CD14-positive monocyte (primary cell): ENCODE measurements at regions not wholly inside any gene's neighbourhood (a gene's known extent, or its start where the extent isn't known, plus 50 kb on each side); places are given as distances from the start of the nearest gene placed in this dataset.
A peak's percentile ranks its signal among the peaks of the same experiment; 100 is the strongest.

Experiments
- DNase-seq, 3 donors: peaks; one replicate each; pipeline ENCODE4 v3.0.0-alpha.2; 2011 to 2022
- H2AFZ ChIP-seq: 2 replicates; pipeline ENCODE4 v1.6.0; 2012; ENCODE audit warnings: mild to moderate bottlenecking, low read depth, low read length, inconsistent platforms; ENCODE audit not compliant: insufficient read depth, poor library complexity, severe bottlenecking
- H3K27ac ChIP-seq, 2 donors: 1 replicate in 1 of 2; 2 replicates in 1 of 2; pipeline ENCODE4 v1.5.1; 2012 to 2013; ENCODE audit warnings: low read length in 2 of 2, control low read depth in 1 of 2, inconsistent platforms in 1 of 2, low read depth in 1 of 2, mild to moderate bottlenecking in 1 of 2
- H3K27me3 ChIP-seq, 2 donors: one replicate each; pipeline versions ENCODE4 v1.6.0 to v1.6.1; 2011 to 2013; ENCODE audit warnings: low read length in 2 of 2; ENCODE audit not compliant: control insufficient read depth in 2 of 2, insufficient read depth in 2 of 2
- H3K36me3 ChIP-seq, 2 donors: replicated peaks in 1 of 2; 1 replicate in 1 of 2; 2 replicates in 1 of 2; pipeline versions ENCODE4 v1.5.1 to v1.6.1; 2012 to 2013; ENCODE audit warnings: low read length in 2 of 2, control low read depth in 1 of 2, inconsistent platforms in 1 of 2, mild to moderate bottlenecking in 1 of 2; ENCODE audit not compliant: insufficient read depth in 2 of 2, control insufficient read depth in 1 of 2
- H3K4me1 ChIP-seq, 2 donors: 1 replicate in 1 of 2; 2 replicates in 1 of 2; pipeline versions ENCODE4 v1.5.1 to v1.6.1; 2012 to 2013; ENCODE audit warnings: low read length in 2 of 2, control low read depth in 1 of 2, inconsistent platforms in 1 of 2, mild to moderate bottlenecking in 1 of 2, moderate library complexity in 1 of 2; ENCODE audit not compliant: insufficient read depth in 2 of 2, control insufficient read depth in 1 of 2
- H3K4me2 ChIP-seq: replicated peaks from 2 replicates; pipeline ENCODE3; 2012; ENCODE audit warnings: low read length, moderate library complexity, mild to moderate bottlenecking; ENCODE audit not compliant: poor library complexity, severe bottlenecking; ENCODE audit errors: extremely low read depth
- H3K4me3 ChIP-seq, 3 experiments: fragments of 200-600 bp in 1 of 3; sonication (generic) in 1 of 3; replicated peaks in 1 of 3; 1 replicate in 2 of 3; 2 replicates in 1 of 3; pipeline ENCODE4 v1.5.1; 2011 to 2013; ENCODE audit warnings: low read length in 3 of 3, mild to moderate bottlenecking in 3 of 3, control low read depth in 2 of 3, low read depth in 2 of 3, inconsistent platforms in 1 of 3, moderate library complexity in 1 of 3
- H3K79me2 ChIP-seq: 2 replicates; pipeline ENCODE4 v1.6.0; 2012; ENCODE audit warnings: mild to moderate bottlenecking, control low read depth, inconsistent platforms, low read length, moderate library complexity; ENCODE audit not compliant: insufficient read depth
- H3K9ac ChIP-seq: 2 replicates; pipeline ENCODE4 v1.6.0; 2017; ENCODE audit warnings: low read length, mild to moderate bottlenecking; ENCODE audit not compliant: insufficient read depth, poor library complexity, severe bottlenecking
- H3K9me3 ChIP-seq, 2 donors: replicated peaks in 1 of 2; 1 replicate in 1 of 2; 2 replicates in 1 of 2; pipeline versions ENCODE4 v1.5.1 to v1.6.1; 2012 to 2013; ENCODE audit warnings: low read length in 2 of 2, control low read depth in 1 of 2; ENCODE audit not compliant: control insufficient read depth in 1 of 2, insufficient read depth in 1 of 2
- H4K20me1 ChIP-seq: 2 replicates; pipeline ENCODE4 v1.6.0; 2012; ENCODE audit warnings: mild to moderate bottlenecking, low read length, control low read depth, moderate library complexity; ENCODE audit not compliant: insufficient read depth
- H3K27ac Mint-ChIP-seq, 7 donors: one replicate each; pipeline ENCODE4 v1.8.0; 2020; ENCODE audit warnings: mild to moderate bottlenecking in 7 of 7, mixed read lengths in 7 of 7, moderate library complexity in 6 of 7, inconsistent platforms in 2 of 7
- H3K27me3 Mint-ChIP-seq, 3 donors: one replicate each; pipeline ENCODE4 v1.8.0; 2021 to 2022; ENCODE audit warnings: low read depth in 3 of 3, mild to moderate bottlenecking in 3 of 3, mixed read lengths in 3 of 3, moderate library complexity in 3 of 3, inconsistent platforms in 1 of 3
- H3K36me3 Mint-ChIP-seq, 2 donors: one replicate each; pipeline ENCODE4 v1.8.0; 2020; ENCODE audit warnings: mixed read lengths in 2 of 2, inconsistent platforms in 1 of 2, mild to moderate bottlenecking in 1 of 2
- H3K4me1 Mint-ChIP-seq: one replicate; pipeline ENCODE4 v1.8.0; 2020; ENCODE audit warnings: mild to moderate bottlenecking, mixed read lengths
- H3K4me3 Mint-ChIP-seq, 2 donors: one replicate each; pipeline ENCODE4 v1.8.0; 2020; ENCODE audit warnings: mild to moderate bottlenecking in 2 of 2, mixed read lengths in 2 of 2, moderate library complexity in 1 of 2
- H3K9me3 Mint-ChIP-seq, 7 donors: one replicate each; pipeline ENCODE4 v1.8.0; 2020 to 2022; ENCODE audit warnings: mixed read lengths in 7 of 7, mild to moderate bottlenecking in 6 of 7, moderate library complexity in 6 of 7, inconsistent platforms in 2 of 7
- CTCF ChIP-seq: fragments of 200-600 bp; IDR thresholded peaks from one replicate; pipeline ENCODE4 v1.8.0; 2022; ENCODE audit warnings: antibody characterized with exemption, mild to moderate bottlenecking
- WGBS: methylation state at CpG from one replicate; pipeline ENCODE4 v1.1.5; 2013; ENCODE audit warnings: missing lambda C conversion rate; ENCODE audit not compliant: insufficient coverage; 5-methylcytosine and 5-hydroxymethylcytosine counted together
- intact Hi-C, 2 donors: fragments of 100-400 bp; cut with micrococcal nuclease; formaldehyde crosslinking; loops; one replicate each; pipeline versions ENCODE4 v1.15.0 to v1.15.1; 2023

- peaks cover 57% of the 10 kb centered on the region for H3K4me1 Mint-ChIP-seq
- H3K4me3 ChIP-seq = peak overlapping the region in 1 of 3 experiments; percentile 70
- H3K4me3 Mint-ChIP-seq = peak overlapping the region; percentile 80 to 97
- peaks cover 96 to 100% of the 10 kb centered on the region in 2 donors for H3K27me3 ChIP-seq
- H3K4me1 ChIP-seq = peaks cover 42 to 61% of the 10 kb centered on the region in 2 donors
- TF ChIP-seq CTCF = no peak
- H4K20me1 ChIP-seq = no peaks in the 10 kb centered on the region
- H2AFZ ChIP-seq = no peak overlapping the region
- peaks cover 5 to 49% of the 10 kb centered on the region in 2 donors for H3K9me3 ChIP-seq
- H3K9me3 Mint-ChIP-seq = peaks cover 0 to 41% (median 32%) of the 10 kb centered on the region in 7 donors
- DNase-seq = no peak
- H3K36me3 Mint-ChIP-seq = peaks cover 7 to 23% of the 10 kb centered on the region in 2 donors
- intact Hi-C loops = loop anchor here in 1 of 2 donors (5.0 kb wide), 1 partner anchor 47 kb away; no protein-coding TSS in a partner anchor
- peak overlapping the region; percentile 67 for H3K4me2 ChIP-seq
- WGBS = 11% methylated on average over 45 of the region's 56 CpGs
- no peak overlapping the region for H3K27ac ChIP-seq
- peak overlapping the region in 1 of 7 donors; percentile 42 for H3K27ac Mint-ChIP-seq
- no peaks in the 10 kb centered on the region for H3K79me2 ChIP-seq
- peaks cover 100% of the 10 kb centered on the region in 3 donors for H3K27me3 Mint-ChIP-seq
- H3K9ac ChIP-seq = no peak overlapping the region
- H3K36me3 ChIP-seq = no peaks in the 10 kb centered on the region
These were observed 74.8 kb upstream of the POLG start for GRCh38 chr15:89409184-89410038.

GRCh38 chr15:89408372-89409183 is 74.0 kb upstream of the POLG start:
- Histone ChIP-seq H3K9ac (no peak overlapping the region), H3K79me2 (no peaks in the 10 kb centered on the region), H3K4me3 (peak overlapping the region in 1 of 3 experiments; percentile 70), H3K4me1 (peaks cover 42 to 61% of the 10 kb centered on the region in 2 donors), H3K4me2 (peak overlapping the region; percentile 67), H3K9me3 (peaks cover 5 to 47% of the 10 kb centered on the region in 2 donors), H4K20me1 (no peaks in the 10 kb centered on the region), H3K27me3 (peaks cover 96 to 100% of the 10 kb centered on the region in 2 donors), H2AFZ (no peak overlapping the region), H3K36me3 (no peaks in the 10 kb centered on the region), H3K27ac (no peak overlapping the region)
- peak in 2 of 3 donors; percentile 19 to 55 for DNase-seq
- Mint-ChIP-seq H3K36me3 (peaks cover 7 to 25% of the 10 kb centered on the region in 2 donors), H3K9me3 (peaks cover 0 to 40% (median 32%) of the 10 kb centered on the region in 7 donors), H3K27me3 (peaks cover 100% of the 10 kb centered on the region in 3 donors), H3K4me1 (peaks cover 57% of the 10 kb centered on the region), H3K27ac (no peak overlapping the region), H3K4me3 (peak overlapping the region; percentile 80 to 97)
- TF ChIP-seq CTCF = no peak
- 1% methylated on average over 18 of the region's 33 CpGs for WGBS
- intact Hi-C loops = loop anchor here in 1 of 2 donors (5.0 kb wide), 1 partner anchor 46 kb away; no protein-coding TSS in a partner anchor
